ENCODE measurements at regions not wholly inside any gene's neighbourhood (a gene's known extent, or its start where the extent isn't known, plus 50 kb on each side); places are given as distances from the start of the nearest gene placed in this dataset.
A peak's percentile ranks its signal among the peaks of the same experiment; 100 is the strongest.

GRCh38 chr1:95467036-95467435 lies 233.0 kb downstream of the RWDD3 start:
- Histone ChIP-seq H3K9ac (no peak overlapping the region), H3K27me3 (ENCODE audit: insufficient read depth) (no peaks in the 10 kb centered on the region), H4K20me1 (ENCODE audit: insufficient read depth) (no peaks in the 10 kb centered on the region), H2AFZ (ENCODE audit: low read depth) (no peak overlapping the region), H3K9me3 (no peaks in the 10 kb centered on the region), H3K36me3 (replicated peaks in 1 of 2; ENCODE audit: control insufficient read depth in 1 of 2, insufficient read depth in 2 of 2, low read length in 1 of 2) (no peaks in the 10 kb centered on the region), H3K79me2 (ENCODE audit: insufficient read depth) (no peaks in the 10 kb centered on the region), H3K27ac (ENCODE audit: low read depth in 2 of 2, low read length in 1 of 2) (no peak overlapping the region), H3K4me1 (ENCODE audit: control insufficient read depth in 1 of 2, insufficient read depth in 2 of 2, low read depth in 1 of 2, low read length in 1 of 2) (no peaks in the 10 kb centered on the region; a peak in 1 of 4 replicates), H3K4me2 (no peak overlapping the region), H3F3A (replicated peaks; ENCODE audit: insufficient read depth) (no peaks in the 10 kb centered on the region), H3K4me3 (ENCODE audit: low read depth in 2 of 2, low read length in 1 of 2) (no peak overlapping the region), H3K9me2 (no peaks in the 10 kb centered on the region)
- ChIA-PET POLR2A (no interaction called here), CTCF (no interaction called here)
- WGBS (ENCODE audit: low lambda C conversion rate): 74% methylated on average over 1 of the region's 1 CpG
- no peak for DNase-seq
- TF ChIP-seq TCF12 (IDR thresholded peaks at IDR 0.05) (no peak), RXRA (IDR thresholded peaks at IDR 0.05; ENCODE audit: borderline replicate concordance, low read depth) (no peak), TEAD4 (IDR thresholded peaks at IDR 0.05; ENCODE audit: borderline replicate concordance, insufficient read depth) (no peak), RAD21 (IDR thresholded peaks at IDR 0.05; ENCODE audit: low read length) (peak; percentile 19; the same call in 1 of the 2 replicates), CTCF (IDR thresholded peaks at IDR 0.05) (peak; percentile 14; the same call in 1 of the 2 replicates)

GRCh38 chr1:95475686-95476457 lies 241.9 kb downstream of the RWDD3 start:
- Histone ChIP-seq H3K27ac (ENCODE audit: low read depth in 2 of 2, low read length in 1 of 2) (peak overlapping the region in 1 of 2 experiments; percentile 75; a peak in 2 of 4 replicates), H2AFZ (ENCODE audit: low read depth) (no peak overlapping the region), H3K4me3 (ENCODE audit: low read depth in 2 of 2, low read length in 1 of 2) (no peak overlapping the region), H3K4me2 (no peak overlapping the region), H3K4me1 (ENCODE audit: control insufficient read depth in 1 of 2, insufficient read depth in 2 of 2, low read depth in 1 of 2, low read length in 1 of 2) (no peaks in the 10 kb centered on the region; a peak in 1 of 4 replicates), H3K36me3 (replicated peaks in 1 of 2; ENCODE audit: control insufficient read depth in 1 of 2, insufficient read depth in 2 of 2, low read length in 1 of 2) (no peaks in the 10 kb centered on the region), H3K79me2 (ENCODE audit: insufficient read depth) (no peaks in the 10 kb centered on the region), H3K9ac (no peak overlapping the region), H3K27me3 (ENCODE audit: insufficient read depth) (no peaks in the 10 kb centered on the region), H3F3A (replicated peaks; ENCODE audit: insufficient read depth) (no peaks in the 10 kb centered on the region), H4K20me1 (ENCODE audit: insufficient read depth) (no peaks in the 10 kb centered on the region), H3K9me3 (no peaks in the 10 kb centered on the region), H3K9me2 (no peaks in the 10 kb centered on the region)
- POLR2A ChIA-PET: no interaction called here
- CTCF ChIA-PET: no interaction called here
- TF ChIP-seq EP300 (IDR thresholded peaks at IDR 0.05; ENCODE audit: borderline replicate concordance in 1 of 2, low read depth in 1 of 2, low read length in 1 of 2): peak in 1 of 2 experiments; percentile 64; a peak in 1 of 4 replicates
- no peak for TF ChIP-seq ZBTB33 (IDR thresholded peaks at IDR 0.05; ENCODE audit: borderline replicate concordance, low read depth)
- 16% methylated on average over 3 of the region's 3 CpGs for WGBS (ENCODE audit: low lambda C conversion rate)
- DNase-seq: no peak

Data from SK-N-SH (cell line).